GM12878 (cell line): ENCODE measurements at regions not wholly inside any gene's neighbourhood (a gene's known extent, or its start where the extent isn't known, plus 50 kb on each side); places are given as distances from the start of the nearest gene placed in this dataset.

Experiments used
- ATAC-seq: fragments of 200-7000 bp; cut with Tn5 transposase; 3 replicates; pipeline ENCODE4 v1.9.1; 2020; ENCODE audit warnings: mild to moderate bottlenecking, moderate library complexity
- BruUV-seq: library from RNA; stranded (reverse); fragments of 400-500 nt; replicated peaks from 2 replicates; lab custom pipeline; 2021; lab: Mats Ljungman, UMichigan
- CTCF ChIA-PET: fragments of 300-600 bp; sonication (Branson Sonifier 250); formaldehyde crosslinking; extraction: SDS; loops from one replicate; lab custom pipeline; 2021; ENCODE audit warnings: inconsistent platforms; lab: Yijun Ruan, JAX
- POLR2A ChIA-PET: fragments of 350-600 bp; formaldehyde crosslinking; extraction: SDS; loops from one replicate; lab custom pipeline; 2021; ENCODE audit warnings: inconsistent platforms; lab: Charles Lee
- RAD21 ChIA-PET: fragments of 300-600 bp; sonication (Branson Sonifier 250); formaldehyde crosslinking; loops from one replicate; lab custom pipeline; 2023; ENCODE audit warnings: antibody characterized with exemption; ENCODE audit not compliant: unreplicated experiment; lab: Charles Lee
- SMC1A ChIA-PET: fragments of 300-600 bp; sonication (Branson Sonifier 250); formaldehyde crosslinking; loops from one replicate; lab custom pipeline; 2023; ENCODE audit not compliant: unreplicated experiment, uncharacterized antibody; lab: Charles Lee
- DNase-seq: peaks from one replicate; pipeline ENCODE4 v3.0.0-alpha.2; 2011; ENCODE audit warnings: low read depth, low spot score
- FAIRE-seq: peaks from 3 replicates; lab custom pipeline; 2011; peaks lifted over from hg19 to GRCh38; lab: Jason Lieb, UNC
- H2AFZ ChIP-seq: 2 replicates; pipeline ENCODE4 v1.6.0; 2011; ENCODE audit warnings: low read depth, low read length, control low read depth; ENCODE audit not compliant: control insufficient read depth
- H3K27ac ChIP-seq: 2 replicates; pipeline ENCODE4 v1.5.1; 2011; ENCODE audit warnings: control low read depth; ENCODE audit not compliant: control insufficient read depth, insufficient read depth
- H3K27me3 ChIP-seq, 2 experiments: replicated peaks in 1 of 2; 2 replicates each; pipeline versions ENCODE4 v1.6.0 to v1.6.1; 2011; ENCODE audit warnings: low read length in 1 of 2; ENCODE audit not compliant: control insufficient read depth in 2 of 2, insufficient read depth in 2 of 2
- H3K36me3 ChIP-seq, 2 experiments: 2 replicates each; pipeline ENCODE4 v1.5.1; 2011; ENCODE audit warnings: low read length in 1 of 2; ENCODE audit not compliant: control insufficient read depth in 2 of 2, insufficient read depth in 2 of 2
- H3K4me1 ChIP-seq: 2 replicates; pipeline ENCODE4 v1.6.1; 2011; ENCODE audit warnings: mild to moderate bottlenecking, low read length, moderate library complexity, mixed read lengths; ENCODE audit not compliant: control insufficient read depth, insufficient read depth
- H3K4me2 ChIP-seq: 2 replicates; pipeline ENCODE4 v1.6.0; 2011; ENCODE audit warnings: control low read depth; ENCODE audit not compliant: control insufficient read depth, insufficient read depth
- H3K4me3 ChIP-seq: fragments of 200-600 bp; sonication (generic); 2 replicates; pipeline ENCODE4 v1.5.1; 2016
- H3K79me2 ChIP-seq: 2 replicates; pipeline ENCODE4 v1.6.0; 2011; ENCODE audit warnings: low read length; ENCODE audit not compliant: control insufficient read depth, insufficient read depth
- H3K9ac ChIP-seq: 2 replicates; pipeline ENCODE4 v1.8.0; 2011; ENCODE audit warnings: low read length, control low read depth, mixed read lengths; ENCODE audit not compliant: control insufficient read depth, insufficient read depth
- H3K9me3 ChIP-seq: replicated peaks from 3 replicates; pipeline ENCODE4 v1.5.1; 2011; ENCODE audit warnings: mild to moderate bottlenecking, low read length; ENCODE audit not compliant: control insufficient read depth, insufficient read depth
- H4K20me1 ChIP-seq: 2 replicates; pipeline ENCODE4 v1.6.0; 2011; ENCODE audit not compliant: control insufficient read depth, insufficient read depth
- CTCF ChIP-seq, 3 experiments: IDR thresholded peaks in 2 of 3; conservative IDR thresholded peaks in 1 of 3; 2 replicates each; pipeline ENCODE4 v1.5.1; 2011; ENCODE audit warnings: low read depth in 3 of 3, low read length in 3 of 3, mild to moderate bottlenecking in 3 of 3, control low read depth in 2 of 3, moderate library complexity in 2 of 3, inconsistent platforms in 1 of 3, mixed read lengths in 1 of 3; ENCODE audit not compliant: control insufficient read depth in 2 of 3, insufficient read depth in 1 of 3; ENCODE audit errors: extremely low read depth in 1 of 3
- PRDM15 ChIP-seq: fragments of 450-650 bp; formaldehyde crosslinking; IDR thresholded peaks from 2 replicates; pipeline ENCODE4 v1.4.0; 2020; ENCODE audit warnings: mild to moderate bottlenecking, moderate library complexity
- WGBS: methylation state at CpG from one replicate; pipeline ENCODE4 v1.1.6; 2016; ENCODE audit warnings: low lambda C conversion rate; ENCODE audit not compliant: insufficient replicate concordance, insufficient coverage; ENCODE audit errors: missing lambda C conversion rate; 5-methylcytosine and 5-hydroxymethylcytosine counted together
- in situ Hi-C: fragments of 300-500 bp; cut with MboI; formaldehyde crosslinking; loops from 9 replicates; pipeline ENCODE4 v1.14.3; 2018; ENCODE audit warnings: mixed read lengths
- intact Hi-C: fragments of 100-400 bp; cut with micrococcal nuclease; formaldehyde crosslinking; loops from one replicate; pipeline ENCODE4 v1.14.2; 2022; ENCODE audit not compliant: unreplicated experiment

- Histone ChIP-seq H3K9me3 (peaks cover 2% of the 10 kb centered on the region; the same call in 1 of the 3 replicates), H3K9ac (no peak overlapping the region), H3K27ac (no peak overlapping the region), H3K79me2 (no peaks in the 10 kb centered on the region), H3K4me2 (no peak overlapping the region), H3K36me3 (no peaks in the 10 kb centered on the region), H3K27me3 (0 out of 4 replicates have a peak, but pooled peaks cover 0 to 2% of the 10 kb centered on the region in 2 experiments)
- intact Hi-C loops: no loop called here
- ATAC-seq (no peak; the same call in 2 of the 3 replicates), DNase-seq (no peak), FAIRE-seq (no peak)
- CTCF ChIA-PET: no interaction called here
- WGBS: 31% methylated on average over 13 of the region's 13 CpGs
- RAD21 ChIA-PET: no interaction called here
- SMC1A ChIA-PET: no interaction called here
- BruUV-seq: no TSS peak
- no peak for TF ChIP-seq PRDM15 (CRISPR knock-in tag)
- TF ChIP-seq CTCF (IDR thresholded peaks at IDR 0.05 in 2 of 3, conservative IDR thresholded peaks at IDR 0.05 in 1 of 3; ENCODE audit: control insufficient read depth in 2 of 3, extremely low read depth in 1 of 3, insufficient read depth in 1 of 3, low read depth in 3 of 3, low read length in 3 of 3): no peak
- TF ChIP-seq, all 136 proteins: peak for 0
- no peaks in the 10 kb centered on the region for H4K20me1 ChIP-seq
- H3K4me1 ChIP-seq: no peaks in the 10 kb centered on the region
- no peak overlapping the region for H3K4me3 ChIP-seq
- in situ Hi-C loops: no loop called here
- POLR2A ChIA-PET: no interaction called here
- H2AFZ ChIP-seq: no peak overlapping the region
Measured at GRCh38 chr15:77550301-77551251, 82.1 kb downstream of the LINGO1 start.
